ENCODE measurements at regions not wholly inside any gene's neighbourhood (a gene's known extent, or its start where the extent isn't known, plus 50 kb on each side); places are given as distances from the start of the nearest gene placed in this dataset.

- Histone ChIP-seq H3K9me3 (ENCODE audit: control insufficient read depth in 2 of 2, insufficient read depth in 1 of 2, low read length in 1 of 2) (no peaks in the 10 kb centered on the region), H3K27ac (ENCODE audit: low read depth in 1 of 2, low read length in 1 of 2) (no peak overlapping the region), H3K36me3 (ENCODE audit: control insufficient read depth in 2 of 2, insufficient read depth in 2 of 2, low read length in 1 of 2) (no peaks in the 10 kb centered on the region), H3K27me3 (ENCODE audit: control insufficient read depth in 2 of 2, insufficient read depth in 1 of 2, low read length in 1 of 2) (no peaks in the 10 kb centered on the region), H3K4me3 (ENCODE audit: low read length in 2 of 2) (no peak overlapping the region), H3K4me1 (ENCODE audit: control insufficient read depth in 2 of 2, insufficient read depth in 2 of 2, low read length in 2 of 2) (no peaks in the 10 kb centered on the region)
- DNase-seq (ENCODE audit: low read depth in 6 of 9, low spot score in 9 of 9): no peak
- 65% methylated on average over 4 of the region's 4 CpGs for WGBS
Observed at GRCh38 chr7:24140001-24140400, 144.0 kb upstream of the NPY start.

GRCh38 chr7:24141874-24142509, 142.0 kb upstream of the NPY start:
- Histone ChIP-seq H3K36me3 (ENCODE audit: control insufficient read depth in 2 of 2, insufficient read depth in 2 of 2, low read length in 1 of 2) (no peaks in the 10 kb centered on the region), H3K27me3 (ENCODE audit: control insufficient read depth in 2 of 2, insufficient read depth in 1 of 2, low read length in 1 of 2) (no peaks in the 10 kb centered on the region), H3K4me1 (ENCODE audit: control insufficient read depth in 2 of 2, insufficient read depth in 2 of 2, low read length in 2 of 2) (no peaks in the 10 kb centered on the region), H3K27ac (ENCODE audit: low read depth in 1 of 2, low read length in 1 of 2) (no peak overlapping the region), H3K4me3 (ENCODE audit: low read length in 2 of 2) (no peak overlapping the region), H3K9me3 (ENCODE audit: control insufficient read depth in 2 of 2, insufficient read depth in 1 of 2, low read length in 1 of 2) (no peaks in the 10 kb centered on the region)
- 80% methylated on average over 15 of the region's 15 CpGs for whole genome bisulfite sequencing
- DNase-seq (ENCODE audit: low read depth in 6 of 9, low spot score in 9 of 9): no peak

DNA sequence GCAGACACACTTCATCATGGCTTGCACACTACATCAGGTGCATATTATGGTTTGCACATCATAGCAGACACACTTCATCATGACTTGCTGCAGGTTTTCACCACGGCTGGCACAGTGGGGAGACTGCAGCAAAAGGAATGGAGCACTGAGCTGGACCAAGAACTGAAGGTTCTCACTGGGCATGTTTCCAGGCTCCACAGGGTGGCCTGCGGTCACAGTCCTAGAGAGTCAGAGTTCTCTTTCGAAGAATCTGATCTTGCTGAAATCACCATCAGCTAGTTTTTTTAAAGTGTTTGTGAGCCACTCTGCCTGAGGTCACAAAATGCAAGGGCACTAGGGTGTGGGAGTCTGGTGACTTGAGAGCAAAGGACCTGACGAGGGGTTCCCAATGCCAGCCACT, 140.4 kb upstream of the NPY start:
- DNase-seq (ENCODE audit: low read depth in 6 of 9, low spot score in 9 of 9): no peak
- Histone ChIP-seq H3K4me1 (ENCODE audit: control insufficient read depth in 2 of 2, insufficient read depth in 2 of 2, low read length in 2 of 2) (no peaks in the 10 kb centered on the region), H3K4me3 (ENCODE audit: low read length in 2 of 2) (no peak overlapping the region), H3K27ac (ENCODE audit: low read depth in 1 of 2, low read length in 1 of 2) (no peak overlapping the region), H3K36me3 (ENCODE audit: control insufficient read depth in 2 of 2, insufficient read depth in 2 of 2, low read length in 1 of 2) (no peaks in the 10 kb centered on the region), H3K9me3 (ENCODE audit: control insufficient read depth in 2 of 2, insufficient read depth in 1 of 2, low read length in 1 of 2) (no peaks in the 10 kb centered on the region), H3K27me3 (ENCODE audit: control insufficient read depth in 2 of 2, insufficient read depth in 1 of 2, low read length in 1 of 2) (no peaks in the 10 kb centered on the region)
- WGBS: 95% methylated on average over 4 of the region's 4 CpGs

DNA sequence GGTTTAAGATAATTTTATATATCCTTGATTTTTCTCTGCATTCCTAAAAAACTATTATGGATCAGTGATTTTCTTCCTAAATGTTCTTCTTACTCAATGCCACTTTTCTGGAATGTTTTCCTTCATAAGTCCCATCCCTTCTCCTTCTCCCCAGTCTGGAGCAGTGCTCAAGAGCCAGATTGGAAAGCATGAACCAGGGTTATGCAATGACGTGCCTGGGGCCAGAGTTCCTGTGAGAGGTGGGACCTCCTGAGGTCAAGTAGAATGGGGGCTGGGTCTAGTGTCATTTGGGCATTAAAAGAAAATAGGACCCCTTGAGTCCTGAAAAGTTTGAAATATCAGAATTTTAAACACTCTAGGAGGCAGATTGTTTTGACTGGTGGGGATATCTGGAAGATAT, 132.0 kb upstream of the NPY start:
- Histone ChIP-seq H3K27me3 (ENCODE audit: control insufficient read depth in 2 of 2, insufficient read depth in 1 of 2, low read length in 1 of 2) (no peaks in the 10 kb centered on the region), H3K4me1 (ENCODE audit: control insufficient read depth in 2 of 2, insufficient read depth in 2 of 2, low read length in 2 of 2) (no peaks in the 10 kb centered on the region), H3K36me3 (ENCODE audit: control insufficient read depth in 2 of 2, insufficient read depth in 2 of 2, low read length in 1 of 2) (no peaks in the 10 kb centered on the region), H3K9me3 (ENCODE audit: control insufficient read depth in 2 of 2, insufficient read depth in 1 of 2, low read length in 1 of 2) (no peaks in the 10 kb centered on the region), H3K27ac (ENCODE audit: low read depth in 1 of 2, low read length in 1 of 2) (no peak overlapping the region), H3K4me3 (ENCODE audit: low read length in 2 of 2) (no peak overlapping the region)
- no peak for DNase-seq (ENCODE audit: low read depth in 6 of 9, low spot score in 9 of 9)
- 79% methylated on average over 1 of the region's 1 CpG for WGBS

DNA sequence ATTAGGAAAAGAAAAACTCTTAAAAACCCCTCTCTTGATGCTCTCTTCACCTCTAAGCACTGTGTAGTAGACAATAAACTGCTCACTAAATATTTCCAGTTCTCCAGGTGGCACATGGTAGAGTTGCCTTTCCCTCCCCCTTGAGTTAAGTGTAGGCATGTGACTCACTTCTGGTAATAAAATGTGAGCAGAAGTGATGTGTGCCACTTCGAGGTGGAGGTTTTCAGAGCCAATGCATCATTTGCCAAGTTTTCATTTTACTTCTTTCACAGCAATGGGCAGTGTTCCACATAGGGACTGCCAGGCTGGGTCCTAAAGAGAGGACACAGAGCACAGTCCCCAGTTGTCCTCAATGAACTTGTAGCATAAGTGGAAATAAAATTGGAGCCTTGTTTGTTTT, 131.6 kb upstream of the NPY start:
- Histone ChIP-seq H3K36me3 (ENCODE audit: control insufficient read depth in 2 of 2, insufficient read depth in 2 of 2, low read length in 1 of 2) (no peaks in the 10 kb centered on the region), H3K9me3 (ENCODE audit: control insufficient read depth in 2 of 2, insufficient read depth in 1 of 2, low read length in 1 of 2) (no peaks in the 10 kb centered on the region), H3K27ac (ENCODE audit: low read depth in 1 of 2, low read length in 1 of 2) (no peak overlapping the region), H3K27me3 (ENCODE audit: control insufficient read depth in 2 of 2, insufficient read depth in 1 of 2, low read length in 1 of 2) (no peaks in the 10 kb centered on the region), H3K4me3 (ENCODE audit: low read length in 2 of 2) (no peak overlapping the region), H3K4me1 (ENCODE audit: control insufficient read depth in 2 of 2, insufficient read depth in 2 of 2, low read length in 2 of 2) (no peaks in the 10 kb centered on the region)
- 53% methylated on average over 1 of the region's 1 CpG for WGBS
- no peak for DNase-seq (ENCODE audit: low read depth in 6 of 9, low spot score in 9 of 9)

GRCh38 chr7:24152877-24153472, 131.0 kb upstream of the NPY start:
- Histone ChIP-seq H3K9me3 (ENCODE audit: control insufficient read depth in 2 of 2, insufficient read depth in 1 of 2, low read length in 1 of 2) (no peaks in the 10 kb centered on the region), H3K36me3 (ENCODE audit: control insufficient read depth in 2 of 2, insufficient read depth in 2 of 2, low read length in 1 of 2) (no peaks in the 10 kb centered on the region), H3K4me3 (ENCODE audit: low read length in 2 of 2) (no peak overlapping the region), H3K4me1 (ENCODE audit: control insufficient read depth in 2 of 2, insufficient read depth in 2 of 2, low read length in 2 of 2) (no peaks in the 10 kb centered on the region), H3K27ac (ENCODE audit: low read depth in 1 of 2, low read length in 1 of 2) (no peak overlapping the region), H3K27me3 (ENCODE audit: control insufficient read depth in 2 of 2, insufficient read depth in 1 of 2, low read length in 1 of 2) (no peaks in the 10 kb centered on the region)
- DNase-seq (ENCODE audit: low read depth in 6 of 9, low spot score in 9 of 9): no peak
- 86% methylated on average over 6 of the region's 6 CpGs for WGBS

GRCh38 chr7:24157666-24158065, 126.3 kb upstream of the NPY start:
- WGBS: over 99% methylated on average over 3 of the region's 3 CpGs
- DNase-seq (ENCODE audit: low read depth in 6 of 9, low spot score in 9 of 9): no peak
- no peaks in the 10 kb centered on the region for H3K9me3 ChIP-seq (ENCODE audit: control insufficient read depth in 2 of 2, insufficient read depth in 1 of 2, low read length in 1 of 2)

DNA sequence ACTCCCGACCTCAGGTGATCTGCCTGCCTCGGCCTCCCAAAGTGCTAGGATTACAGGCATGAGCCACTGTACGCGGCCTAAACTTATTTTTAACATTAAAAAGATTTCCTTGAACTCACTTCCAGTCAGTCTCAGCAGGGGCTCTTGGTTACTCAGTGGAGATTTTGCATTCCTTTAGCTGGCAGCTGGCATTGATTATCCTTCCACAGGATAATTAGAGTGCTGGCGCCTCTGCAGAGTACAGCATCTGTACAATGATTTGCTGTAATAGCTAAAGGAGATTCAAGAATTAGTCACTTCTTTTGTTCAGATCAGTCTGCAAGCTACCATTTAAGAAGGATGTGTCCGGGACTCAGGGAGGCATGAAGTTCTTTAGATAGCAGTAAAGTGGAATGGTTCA, 125.0 kb upstream of the NPY start:
- no peak overlapping the region for H3K4me3 ChIP-seq (ENCODE audit: low read length in 2 of 2)
- no peaks in the 10 kb centered on the region for H3K27me3 ChIP-seq (ENCODE audit: control insufficient read depth in 2 of 2, insufficient read depth in 1 of 2, low read length in 1 of 2)
- H3K4me1 ChIP-seq (ENCODE audit: control insufficient read depth in 2 of 2, insufficient read depth in 2 of 2, low read length in 2 of 2): no peaks in the 10 kb centered on the region
- no peaks in the 10 kb centered on the region for H3K36me3 ChIP-seq (ENCODE audit: control insufficient read depth in 2 of 2, insufficient read depth in 2 of 2, low read length in 1 of 2)
- no peak overlapping the region for H3K27ac ChIP-seq (ENCODE audit: low read depth in 1 of 2, low read length in 1 of 2)
- no peaks in the 10 kb centered on the region for H3K9me3 ChIP-seq (ENCODE audit: control insufficient read depth in 2 of 2, insufficient read depth in 1 of 2, low read length in 1 of 2)
- 93% methylated on average over 6 of the region's 6 CpGs for WGBS
- DNase-seq (ENCODE audit: low read depth in 6 of 9, low spot score in 9 of 9): no peak

More at GRCh38 chr7:24157666-24158065, 126.3 kb upstream of the NPY start:
- Histone ChIP-seq H3K27ac (ENCODE audit: low read depth in 1 of 2, low read length in 1 of 2) (no peak overlapping the region), H3K4me3 (ENCODE audit: low read length in 2 of 2) (no peak overlapping the region), H3K36me3 (ENCODE audit: control insufficient read depth in 2 of 2, insufficient read depth in 2 of 2, low read length in 1 of 2) (no peaks in the 10 kb centered on the region), H3K27me3 (ENCODE audit: control insufficient read depth in 2 of 2, insufficient read depth in 1 of 2, low read length in 1 of 2) (no peaks in the 10 kb centered on the region), H3K4me1 (ENCODE audit: control insufficient read depth in 2 of 2, insufficient read depth in 2 of 2, low read length in 2 of 2) (no peaks in the 10 kb centered on the region)

DNA sequence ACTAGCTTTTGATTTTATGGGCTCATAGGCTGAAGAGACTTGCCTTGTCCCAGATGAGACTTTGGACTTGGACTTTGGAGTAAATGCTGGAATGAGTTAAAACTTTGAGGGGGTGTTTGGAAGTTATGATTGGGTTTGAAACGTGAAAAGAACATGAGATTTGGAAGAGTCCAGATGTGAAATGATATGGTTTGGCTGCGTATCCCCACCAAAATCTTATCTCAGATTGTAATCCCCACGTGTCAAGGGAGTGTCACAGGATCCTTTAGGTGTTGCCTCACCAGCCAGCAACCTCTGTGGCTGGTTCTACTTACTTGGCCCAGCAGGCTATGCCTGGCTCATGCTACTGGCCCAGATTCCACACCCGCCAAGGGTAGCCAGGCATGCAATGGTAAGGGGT, 119.6 kb upstream of the NPY start:
- Histone ChIP-seq H3K27me3 (ENCODE audit: control insufficient read depth in 2 of 2, insufficient read depth in 1 of 2, low read length in 1 of 2) (no peaks in the 10 kb centered on the region), H3K27ac (ENCODE audit: low read depth in 1 of 2, low read length in 1 of 2) (no peak overlapping the region), H3K4me1 (ENCODE audit: control insufficient read depth in 2 of 2, insufficient read depth in 2 of 2, low read length in 2 of 2) (no peaks in the 10 kb centered on the region), H3K36me3 (ENCODE audit: control insufficient read depth in 2 of 2, insufficient read depth in 2 of 2, low read length in 1 of 2) (no peaks in the 10 kb centered on the region), H3K4me3 (ENCODE audit: low read length in 2 of 2) (no peak overlapping the region), H3K9me3 (ENCODE audit: control insufficient read depth in 2 of 2, insufficient read depth in 1 of 2, low read length in 1 of 2) (peaks cover 0 to 11% of the 10 kb centered on the region in 2 donors)
- DNase-seq (ENCODE audit: low read depth in 6 of 9, low spot score in 9 of 9): no peak
- 78% methylated on average over 4 of the region's 4 CpGs for WGBS
